IMR-90 (cell line): ENCODE measurements at regions not wholly inside any gene's neighbourhood (a gene's known extent, or its start where the extent isn't known, plus 50 kb on each side); places are given as distances from the start of the nearest gene placed in this dataset.

Experiments used
- ATAC-seq: fragments of 200-7000 bp; cut with Tn5 transposase; 2 replicates; pipeline ENCODE4 v1.9.1; 2020; ENCODE audit warnings: low read depth, mild to moderate bottlenecking, moderate library complexity
- BruUV-seq: library from RNA; stranded (reverse); fragments of 400-500 nt; replicated peaks from 2 replicates; lab custom pipeline; 2021; lab: Mats Ljungman, UMichigan
- CTCF ChIA-PET: fragments of 300-600 bp; formaldehyde crosslinking; extraction: SDS; loops from one replicate; lab custom pipeline; 2021; ENCODE audit warnings: antibody characterized with exemption; lab: Yijun Ruan, JAX
- POLR2A ChIA-PET: fragments of 300-600 bp; sonication (Branson Sonifier 250); formaldehyde crosslinking; loops from one replicate; lab custom pipeline; 2022; ENCODE audit warnings: antibody characterized with exemption; ENCODE audit not compliant: unreplicated experiment; lab: Charles Lee
- DNase-seq: peaks from one replicate; pipeline ENCODE4 v3.0.0; 2013
- H2AFZ ChIP-seq: replicated peaks from 2 replicates; pipeline ENCODE3; 2013; ENCODE audit warnings: low read length, mild to moderate bottlenecking; ENCODE audit not compliant: poor library complexity
- H2AK5ac ChIP-seq: 2 replicates; pipeline ENCODE4 v1.6.1; 2013; ENCODE audit warnings: low read depth, low read length, inconsistent platforms
- H2AK9ac ChIP-seq: replicated peaks from 2 replicates; pipeline ENCODE3; 2013; ENCODE audit warnings: mild to moderate bottlenecking, low read depth, low read length, moderate library complexity; ENCODE audit not compliant: poor library complexity
- H2BK120ac ChIP-seq: 2 replicates; pipeline ENCODE4 v1.6.1; 2013; ENCODE audit warnings: low read depth, low read length, inconsistent platforms
- H2BK15ac ChIP-seq: 3 replicates; pipeline ENCODE4 v1.6.1; 2013; ENCODE audit warnings: low read depth, low read length, inconsistent platforms
- H2BK20ac ChIP-seq: 2 replicates; pipeline ENCODE4 v1.6.1; 2013; ENCODE audit warnings: low read depth, mild to moderate bottlenecking, inconsistent platforms, low read length, moderate library complexity
- H2BK5ac ChIP-seq: 2 replicates; pipeline ENCODE4 v1.6.1; 2013; ENCODE audit warnings: mild to moderate bottlenecking, low read depth, low read length, inconsistent platforms; ENCODE audit not compliant: poor library complexity, severe bottlenecking
- H3K14ac ChIP-seq: replicated peaks from 2 replicates; pipeline ENCODE4 v1.6.1; 2013; ENCODE audit warnings: low read depth, low read length, inconsistent platforms
- H3K18ac ChIP-seq: 2 replicates; pipeline ENCODE4 v1.6.1; 2013; ENCODE audit warnings: low read depth, low read length, control low read depth
- H3K23ac ChIP-seq: 2 replicates; pipeline ENCODE4 v1.6.1; 2013; ENCODE audit warnings: low read depth, low read length, inconsistent platforms
- H3K27ac ChIP-seq: 2 replicates; pipeline ENCODE4 v1.5.1; 2013; ENCODE audit warnings: mild to moderate bottlenecking, control low read depth, low read length; ENCODE audit not compliant: insufficient read depth
- H3K27me3 ChIP-seq: 2 replicates; pipeline ENCODE4 v1.6.1; 2013; ENCODE audit warnings: low read length; ENCODE audit not compliant: control insufficient read depth, insufficient read depth
- H3K36me3 ChIP-seq: 2 replicates; pipeline ENCODE4 v1.6.1; 2013; ENCODE audit warnings: low read length, mixed read lengths; ENCODE audit not compliant: control insufficient read depth, insufficient read depth
- H3K4ac ChIP-seq: 2 replicates; pipeline ENCODE4 v1.6.1; 2013; ENCODE audit warnings: low read depth, low read length, inconsistent platforms
- H3K4me1 ChIP-seq: 2 replicates; pipeline ENCODE4 v1.6.1; 2013; ENCODE audit warnings: low read length, mixed read lengths; ENCODE audit not compliant: control insufficient read depth, insufficient read depth
- H3K4me2 ChIP-seq: 2 replicates; pipeline ENCODE4 v1.6.1; 2013; ENCODE audit warnings: low read depth, mild to moderate bottlenecking, control low read depth, low read length, moderate library complexity
- H3K4me3 ChIP-seq: 2 replicates; pipeline ENCODE4 v1.5.1; 2013; ENCODE audit warnings: low read depth, mild to moderate bottlenecking, control low read depth, low read length, moderate library complexity; ENCODE audit not compliant: insufficient read depth
- H3K56ac ChIP-seq: 2 replicates; pipeline ENCODE4 v1.6.1; 2013; ENCODE audit warnings: low read length, inconsistent platforms; ENCODE audit not compliant: insufficient read depth; ENCODE audit errors: extremely low read depth
- H3K79me1 ChIP-seq, 2 experiments: 2 replicates each; pipeline ENCODE4 v1.6.1; 2013; ENCODE audit warnings: low read length in 2 of 2, inconsistent platforms in 1 of 2, low read depth in 1 of 2
- H3K9ac ChIP-seq: 2 replicates; pipeline ENCODE4 v1.6.1; 2013; ENCODE audit warnings: low read depth, low read length, control low read depth
- H3K9me1 ChIP-seq: 2 replicates; pipeline ENCODE4 v1.6.1; 2013; ENCODE audit warnings: low read length, inconsistent platforms; ENCODE audit not compliant: insufficient read depth
- H3K9me3 ChIP-seq: 2 replicates; pipeline ENCODE4 v1.6.1; 2013; ENCODE audit warnings: low read length; ENCODE audit not compliant: control insufficient read depth, insufficient read depth
- H4K20me1 ChIP-seq: 2 replicates; pipeline ENCODE4 v1.6.1; 2013; ENCODE audit warnings: low read length, inconsistent platforms; ENCODE audit not compliant: insufficient read depth
- H4K5ac ChIP-seq: 2 replicates; pipeline ENCODE4 v1.6.1; 2013; ENCODE audit warnings: mild to moderate bottlenecking, low read depth, low read length, control low read depth
- H4K8ac ChIP-seq, 2 experiments: 2 replicates each; pipeline ENCODE4 v1.6.1; 2013; ENCODE audit warnings: low read depth in 2 of 2, low read length in 2 of 2, control low read depth in 1 of 2, inconsistent platforms in 1 of 2
- H4K91ac ChIP-seq: 2 replicates; pipeline ENCODE4 v1.6.1; 2013; ENCODE audit warnings: low read depth, low read length, inconsistent platforms; ENCODE audit not compliant: insufficient read depth
- BHLHE40 ChIP-seq: fragments of 150-350 bp; IDR thresholded peaks from 2 replicates; pipeline ENCODE4 v1.6.1; 2016; ENCODE audit warnings: mild to moderate bottlenecking, low read depth, low read length
- CHD1 ChIP-seq: IDR thresholded peaks from 2 replicates; pipeline ENCODE4 v1.6.1; 2012; ENCODE audit warnings: low read depth, low read length, improper control_type of control experiment
- FOS ChIP-seq: fragments of 150-350 bp; IDR thresholded peaks from 2 replicates; pipeline ENCODE4 v1.6.1; 2016; ENCODE audit warnings: low read depth, low read length
- MXI1 ChIP-seq: IDR thresholded peaks from 2 replicates; pipeline ENCODE4 v1.6.1; 2012; ENCODE audit warnings: low read depth, mild to moderate bottlenecking, low read length, moderate library complexity, borderline replicate concordance
- NFE2L2 ChIP-seq: fragments of 150-350 bp; IDR thresholded peaks from 2 replicates; pipeline ENCODE4 v1.6.1; 2016; ENCODE audit warnings: low read depth, mild to moderate bottlenecking, low read length
- RAD21 ChIP-seq: IDR thresholded peaks from 2 replicates; pipeline ENCODE4 v1.6.1; 2012; ENCODE audit warnings: low read length, improper control_type of control experiment
- RCOR1 ChIP-seq: IDR thresholded peaks from 2 replicates; pipeline ENCODE4 v1.6.1; 2012; ENCODE audit warnings: mild to moderate bottlenecking, low read length, improper control_type of control experiment; ENCODE audit not compliant: insufficient replicate concordance
- SMC3 ChIP-seq: fragments of 150-350 bp; IDR thresholded peaks from 2 replicates; pipeline ENCODE4 v1.6.1; 2016; ENCODE audit warnings: low read depth, mild to moderate bottlenecking, antibody characterized with exemption, low read length, moderate library complexity
- WGBS, 2 experiments: methylation state at CpG; one replicate each; pipeline versions ENCODE4 v1.1.5 to v1.1.7; 2013; ENCODE audit warnings: missing lambda C conversion rate in 2 of 2; ENCODE audit not compliant: insufficient read length in 1 of 2; ENCODE audit errors: extremely low coverage in 2 of 2; 5-methylcytosine and 5-hydroxymethylcytosine counted together
- dilution Hi-C: fragments of 300-500 bp; cut with HindIII; formaldehyde crosslinking; loops from one replicate; pipeline ENCODE4 v1.14.3; 2018; ENCODE audit warnings: low sequenced_read_pairs; ENCODE audit not compliant: unreplicated experiment
- in situ Hi-C: fragments of 300-500 bp; cut with MboI; formaldehyde crosslinking; loops from 3 replicates; pipeline ENCODE4 v1.14.3; 2019; ENCODE audit warnings: low sequenced_read_pairs, inconsistent platforms, mixed read lengths
- intact Hi-C: fragments of 100-400 bp; cut with micrococcal nuclease; formaldehyde crosslinking; loops from 2 replicates; pipeline ENCODE4 v1.10.0; 2022
- TF ChIP-seq, protein P1 (sequence below): fragments of 150-350 bp; IDR thresholded peaks from 2 replicates; pipeline ENCODE4 v1.6.1; 2017; ENCODE audit warnings: mild to moderate bottlenecking, antibody characterized with exemption, low read length, low read depth

DNA sequence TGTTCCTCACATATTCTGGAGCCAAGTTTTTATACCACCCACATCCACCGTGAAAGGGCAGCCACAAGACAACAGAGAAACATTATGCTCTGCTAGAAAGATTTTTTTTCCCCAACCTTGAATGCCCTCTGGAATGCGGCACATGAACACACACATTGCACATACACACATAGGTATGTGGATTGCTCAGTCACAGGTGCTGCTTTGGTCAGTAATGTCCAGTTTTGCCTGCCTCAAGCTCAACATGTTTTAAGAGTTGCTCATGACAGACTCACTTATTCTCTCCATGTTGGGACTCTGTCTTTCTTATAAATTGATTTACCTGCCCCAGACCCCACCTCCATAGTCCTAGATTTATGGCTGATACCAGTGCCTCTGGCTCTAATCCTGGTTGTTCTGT lies 138.0 kb upstream of the ASTN2 start:
- Histone ChIP-seq H4K91ac (no peak overlapping the region), H3K14ac (no peak overlapping the region), H2AK9ac (no peak overlapping the region), H3K4me3 (no peak overlapping the region), H4K8ac (no peak overlapping the region), H2BK15ac (no peak overlapping the region), H3K9me1 (no peaks in the 10 kb centered on the region), H3K56ac (no peak overlapping the region), H4K5ac (no peak overlapping the region), H3K9me3 (peaks cover 12% of the 10 kb centered on the region), H3K4me2 (no peak overlapping the region), H3K36me3 (no peaks in the 10 kb centered on the region), H3K18ac (no peak overlapping the region), H3K27me3 (no peaks in the 10 kb centered on the region), H3K79me1 (no peaks in the 10 kb centered on the region), H3K9ac (no peak overlapping the region), H3K4ac (no peak overlapping the region), H2BK20ac (no peak overlapping the region), H2AK5ac (no peak overlapping the region), H4K20me1 (no peaks in the 10 kb centered on the region), H3K27ac (no peak overlapping the region), H3K23ac (no peak overlapping the region), H2BK5ac (no peak overlapping the region), H2AFZ (no peak overlapping the region), H3K4me1 (no peaks in the 10 kb centered on the region), H2BK120ac (no peak overlapping the region)
- TF ChIP-seq NFE2L2 (no peak), RCOR1 (no peak), SMC3 (no peak), FOS (no peak), RAD21 (no peak), CHD1 (no peak), BHLHE40 (no peak), MXI1 (no peak)
- TF ChIP-seq, protein P1, sequence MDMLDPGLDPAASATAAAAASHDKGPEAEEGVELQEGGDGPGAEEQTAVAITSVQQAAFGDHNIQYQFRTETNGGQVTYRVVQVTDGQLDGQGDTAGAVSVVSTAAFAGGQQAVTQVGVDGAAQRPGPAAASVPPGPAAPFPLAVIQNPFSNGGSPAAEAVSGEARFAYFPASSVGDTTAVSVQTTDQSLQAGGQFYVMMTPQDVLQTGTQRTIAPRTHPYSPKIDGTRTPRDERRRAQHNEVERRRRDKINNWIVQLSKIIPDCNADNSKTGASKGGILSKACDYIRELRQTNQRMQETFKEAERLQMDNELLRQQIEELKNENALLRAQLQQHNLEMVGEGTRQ, result no peak
- intact Hi-C loops, result no loop called here
- CTCF ChIA-PET, result no interaction called here
- no peak for ATAC-seq
- POLR2A ChIA-PET, result no interaction called here
- no peak for DNase-seq
- no TSS peak for BruUV-seq
- in situ Hi-C loops, result no loop called here
- dilution Hi-C loops, result no loop called here
- WGBS, 2 experiments, result 60% methylated on average over 1 of the region's 2 CpGs; no CpG with 5 or more reads in 1 of the 2 experiments
